GM21390 (cell line): ENCODE measurements at regions not wholly inside any gene's neighbourhood (a gene's known extent, or its start where the extent isn't known, plus 50 kb on each side); places are given as distances from the start of the nearest gene placed in this dataset.

Experiments
- ATAC-seq: cut with Tn5 transposase; IDR thresholded peaks from one replicate; pipeline ENCODE4 v1.9.1; 2021; ENCODE audit not compliant: unreplicated experiment

DNA sequence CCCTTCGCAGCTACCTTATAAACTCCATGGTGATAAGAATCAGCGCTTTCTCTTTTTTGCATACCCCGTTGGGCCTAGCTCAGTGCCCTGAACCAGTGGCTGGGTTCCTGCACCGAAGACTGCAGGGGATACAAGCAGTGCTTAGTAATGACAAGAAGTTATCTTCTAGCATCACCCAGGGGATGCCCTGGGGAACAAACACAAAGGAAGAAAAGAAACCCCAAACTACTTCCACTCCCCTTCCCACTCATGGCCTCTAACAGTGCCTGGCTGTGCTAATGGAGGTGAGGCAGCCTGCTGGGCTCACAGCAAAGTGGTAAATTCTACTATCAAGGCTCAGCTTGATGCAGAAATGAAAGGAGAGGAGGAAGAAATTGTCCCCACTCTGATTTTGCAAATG, 314.7 kb downstream of the TXNL1 start:
- ATAC-seq: no peak

DNA sequence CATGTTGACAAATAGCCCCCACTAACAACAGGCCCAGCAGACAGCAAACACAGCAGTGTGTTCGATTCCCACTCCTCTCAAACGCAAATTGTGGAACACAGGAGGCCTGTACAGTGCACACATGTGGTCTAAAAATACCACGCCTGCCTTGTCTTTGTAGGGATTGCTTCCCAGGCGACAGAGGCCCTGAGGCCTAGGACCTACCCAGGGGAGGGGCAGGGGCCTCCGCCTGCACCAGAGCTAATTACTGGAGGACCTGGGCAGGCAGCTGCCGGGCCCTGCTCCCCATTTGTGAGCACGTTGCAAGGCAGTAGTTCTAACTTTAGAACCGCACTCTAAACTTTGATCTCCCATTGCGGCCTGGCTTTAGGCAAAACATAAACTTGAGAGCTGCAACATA, 316.0 kb downstream of the TXNL1 start:
- ATAC-seq: no peak

GRCh38 chr18:56321470-56321869, 316.9 kb downstream of the TXNL1 start:
- peak; percentile 46 for ATAC-seq

DNA sequence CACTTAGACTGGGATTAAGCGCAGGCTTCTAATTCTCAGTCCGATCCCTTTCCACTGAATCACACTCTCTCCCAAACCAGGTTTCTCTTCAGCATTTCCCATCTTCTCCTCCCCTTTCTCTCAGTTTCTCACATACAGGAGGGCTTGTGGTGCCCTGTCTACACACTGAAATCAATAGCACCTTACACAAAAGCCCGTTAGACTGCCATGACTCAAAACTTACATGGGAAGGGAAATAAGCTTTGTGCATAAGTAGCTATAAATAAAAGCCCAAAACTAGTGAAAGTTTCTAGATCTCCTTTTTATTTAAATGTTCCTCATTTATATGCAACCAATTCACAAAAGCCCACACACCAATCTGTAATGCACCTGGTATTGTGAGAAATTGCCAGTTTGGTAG, 318.4 kb downstream of the TXNL1 start:
- no peak for ATAC-seq

GRCh38 chr18:56316727-56317126, 321.7 kb downstream of the TXNL1 start:
- no peak for ATAC-seq

DNA sequence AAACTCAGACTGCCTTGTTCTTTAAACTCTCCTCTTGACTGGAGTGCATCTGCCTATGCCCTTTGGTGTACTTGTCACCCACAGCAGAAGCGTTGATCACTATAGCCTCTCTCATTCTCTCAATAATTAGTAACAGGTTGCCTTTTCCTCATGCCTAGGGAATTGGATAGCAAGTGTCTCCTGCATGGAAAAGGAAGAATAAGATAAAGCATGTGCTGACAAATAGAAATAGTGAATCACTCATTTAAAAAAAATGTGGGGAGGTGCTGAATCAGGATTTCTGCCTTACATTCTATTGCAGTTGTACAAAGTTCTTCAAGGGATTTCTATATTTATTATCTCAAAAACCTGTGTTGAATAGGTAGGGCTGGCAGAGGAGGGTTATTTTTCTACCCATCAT, 323.0 kb downstream of the TXNL1 start:
- ATAC-seq: no peak

DNA sequence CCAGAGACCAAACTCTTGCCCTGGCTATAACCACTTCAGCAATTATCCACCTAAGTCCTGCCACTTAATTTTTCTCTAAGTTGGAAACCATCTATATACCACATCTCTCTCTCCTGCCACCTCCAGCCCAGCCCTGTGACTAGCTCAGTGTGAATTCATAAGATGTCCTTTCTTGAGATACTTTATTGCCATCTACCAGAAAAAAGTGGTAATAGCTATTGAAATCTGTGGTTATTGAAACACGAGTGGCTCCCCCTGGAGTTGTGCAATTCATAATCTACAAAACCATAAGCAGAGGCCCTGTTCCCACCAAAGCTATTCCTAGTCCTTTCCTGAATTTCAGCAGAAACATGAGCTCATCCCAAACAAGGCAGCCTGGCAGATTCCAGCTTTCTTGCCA, 324.0 kb downstream of the TXNL1 start:
- ATAC-seq: no peak

- ATAC-seq: no peak
Observed at GRCh38 chr18:56312551-56313335, 325.6 kb downstream of the TXNL1 start.

- no peak for ATAC-seq
Observed at GRCh38 chr18:56309104-56309503, 329.3 kb downstream of the TXNL1 start.

DNA sequence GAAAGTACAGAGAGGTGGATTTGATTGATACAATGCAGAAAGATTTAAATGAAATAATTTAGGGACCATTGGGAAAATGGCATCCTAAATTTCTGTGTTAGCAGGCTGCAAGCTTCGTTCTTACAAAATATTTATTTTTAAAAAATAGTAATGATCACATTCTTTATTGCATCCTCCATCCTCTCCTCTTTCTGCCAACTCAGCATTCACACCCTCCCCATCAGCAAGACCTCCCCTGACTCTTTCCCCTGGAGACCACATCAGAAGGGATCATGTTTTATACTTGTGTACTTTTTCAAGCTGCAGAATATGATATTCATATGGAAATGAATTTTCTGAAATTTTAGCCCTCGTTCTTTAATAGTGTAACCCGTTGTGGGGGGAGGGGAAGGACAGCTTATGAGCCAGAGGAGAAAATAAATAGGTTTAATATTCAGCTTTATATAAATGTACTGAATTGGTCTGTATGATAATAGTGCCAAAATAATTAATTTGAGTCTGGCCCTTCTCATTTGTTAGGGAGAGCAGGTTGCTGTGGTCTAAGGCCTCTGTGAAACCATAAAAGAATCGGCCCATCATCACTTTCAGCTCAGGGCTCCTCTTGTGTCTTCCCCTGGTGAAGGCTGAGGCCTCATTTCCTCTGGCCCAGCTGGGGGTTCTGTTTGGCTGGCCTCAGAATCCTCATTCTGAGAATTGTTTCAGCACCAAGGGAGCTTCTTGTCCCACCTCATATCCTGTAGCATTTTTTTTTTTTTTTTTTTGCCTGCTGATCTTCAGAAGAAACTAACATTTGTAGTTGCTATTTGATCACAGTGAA, 330.8 kb downstream of the TXNL1 start:
- ATAC-seq: no peak

DNA sequence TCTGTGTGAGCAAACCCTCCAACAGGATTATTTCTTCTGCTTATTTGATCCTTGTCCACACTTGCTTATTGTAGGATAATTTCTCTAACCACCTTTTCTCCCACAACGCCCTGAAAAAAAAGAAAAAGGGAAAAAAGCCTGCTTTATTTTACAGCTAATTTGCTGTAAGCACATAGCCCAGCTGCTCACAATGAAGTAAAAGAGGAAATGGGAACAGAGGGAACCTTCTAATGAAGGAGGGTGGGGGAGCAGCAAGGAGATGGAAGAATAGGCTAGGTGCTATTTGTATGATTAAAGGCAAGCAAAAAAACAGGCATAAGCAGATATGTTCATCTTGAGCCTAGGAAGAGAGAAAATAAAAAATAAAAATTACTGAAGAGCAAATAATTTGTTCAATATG, 331.6 kb downstream of the TXNL1 start:
- no peak for ATAC-seq

DNA sequence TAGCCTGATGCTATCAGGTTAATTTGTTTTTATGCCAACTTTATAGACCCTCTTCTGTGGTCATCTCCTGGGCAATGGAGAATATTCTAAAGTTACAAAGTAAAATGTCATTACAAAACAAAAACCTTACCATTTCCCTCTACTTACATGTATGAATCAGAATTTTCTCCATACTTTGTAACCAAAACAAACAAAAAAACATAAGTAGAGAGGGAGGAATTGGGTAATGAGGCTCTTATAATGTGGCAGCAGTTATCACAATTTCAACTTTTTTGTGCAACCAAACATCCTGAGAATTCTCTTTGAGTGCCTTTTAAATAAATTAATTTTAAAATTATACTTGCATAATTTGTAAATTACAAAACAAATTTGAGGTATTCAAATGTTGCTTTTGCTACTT, 332.8 kb downstream of the TXNL1 start:
- ATAC-seq: no peak

- ATAC-seq: no peak
Observed at GRCh38 chr18:56302156-56302555, 336.2 kb downstream of the TXNL1 start.

- ATAC-seq: no peak
Observed at GRCh38 chr18:56299740-56300139, 338.7 kb downstream of the TXNL1 start.

- ATAC-seq: no peak
Observed at GRCh38 chr18:56298935-56299334, 339.5 kb downstream of the TXNL1 start.

DNA sequence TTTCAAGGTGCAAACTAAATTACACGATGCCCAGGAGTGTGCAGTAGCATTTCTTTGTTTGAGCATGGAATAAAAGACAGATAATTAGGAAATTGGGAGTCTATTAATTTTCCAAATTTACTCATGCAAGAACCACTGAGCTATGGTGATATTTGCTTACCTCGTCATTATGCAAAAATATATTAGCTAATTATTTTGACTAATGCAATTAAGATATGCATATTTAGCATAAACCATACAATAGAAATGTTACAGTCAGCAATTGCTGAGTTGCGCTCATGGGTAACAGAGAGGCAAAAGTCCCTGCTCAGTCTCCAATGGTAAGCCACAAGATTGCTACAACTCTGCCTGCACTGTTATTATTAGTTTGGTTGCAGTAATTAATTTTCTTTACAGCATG, 342.0 kb downstream of the TXNL1 start:
- ATAC-seq: no peak

DNA sequence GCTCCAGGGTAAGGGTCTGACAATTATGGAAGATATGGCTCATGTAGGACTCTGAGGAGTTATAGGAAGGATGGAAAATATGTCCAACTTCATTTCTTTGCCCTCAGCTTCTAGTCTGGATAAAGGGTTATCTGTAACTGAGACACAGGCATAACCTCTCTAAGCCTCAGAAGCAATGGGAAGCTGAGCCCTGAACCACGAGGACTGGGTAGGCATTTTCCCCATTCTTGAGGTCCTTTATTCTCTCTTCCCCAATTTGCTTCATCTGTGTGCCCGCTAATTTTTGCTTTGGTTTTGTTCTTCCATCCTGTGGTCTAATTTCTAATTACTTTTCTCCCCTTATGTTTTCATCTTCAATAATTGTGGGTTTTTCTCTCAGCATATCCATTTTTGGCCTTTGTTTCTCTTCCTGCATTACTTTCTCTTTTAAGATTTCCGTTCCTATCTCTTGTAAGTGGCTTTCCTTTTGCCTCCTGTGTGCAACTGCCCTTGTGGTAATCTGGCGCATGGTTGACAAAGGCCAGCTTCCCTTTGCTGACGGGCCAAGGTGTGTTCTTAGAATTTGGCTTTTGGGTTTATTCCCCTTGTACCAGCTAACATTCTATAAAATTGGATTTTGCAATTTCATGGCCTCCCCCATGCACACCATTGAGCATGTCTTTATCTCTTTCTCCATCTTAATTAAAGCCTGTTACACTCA, 343.8 kb downstream of the TXNL1 start:
- no peak for ATAC-seq

DNA sequence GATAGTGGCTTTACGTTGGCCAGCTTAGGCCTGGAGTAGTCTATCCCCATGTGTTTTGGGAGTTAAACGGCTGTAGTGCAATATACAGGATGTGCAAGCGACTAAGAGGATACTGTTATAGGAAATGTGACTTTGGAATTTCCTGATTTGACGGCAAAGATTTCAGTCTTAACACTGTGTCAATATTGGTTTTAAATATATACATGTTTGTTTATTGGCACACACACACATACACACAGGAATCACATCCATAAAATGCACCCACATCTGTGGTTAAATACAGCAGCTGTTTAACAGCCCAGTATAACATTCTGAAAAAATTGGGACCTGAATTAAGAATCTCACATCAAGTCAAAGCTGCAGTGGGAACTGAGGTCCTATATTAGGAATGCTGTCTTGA, 347.1 kb downstream of the TXNL1 start:
- no peak for ATAC-seq

- no peak for ATAC-seq
Observed at GRCh38 chr18:56289381-56289780, 349.0 kb downstream of the TXNL1 start.

GRCh38 chr18:56286775-56287325, 351.5 kb downstream of the TXNL1 start:
- no peak for ATAC-seq

GRCh38 chr18:56285387-56286065, 352.9 kb downstream of the TXNL1 start:
- no peak for ATAC-seq
